Right lobe of liver (tissue), 6 donors: ENCODE measurements at regions not wholly inside any gene's neighbourhood (a gene's known extent, or its start where the extent isn't known, plus 50 kb on each side); places are given as distances from the start of the nearest gene placed in this dataset.

ENCODE experiments used
- ATAC-seq, 4 donors: fragments of 200-7000 bp; cut with Tn5 transposase; one replicate each; pipeline ENCODE4 v1.9.1; 2020; ENCODE audit warnings: mild to moderate bottlenecking in 4 of 4, moderate library complexity in 4 of 4
- DNase-seq, 3 donors: peaks; one replicate each; pipeline ENCODE4 v3.0.0-alpha.2; 2020
- H3K27ac ChIP-seq, 3 donors: fragments of 200-600 bp; one replicate each; pipeline ENCODE4 v1.8.0; 2022
- H3K27me3 ChIP-seq, 2 donors: fragments of 200-600 bp; one replicate each; pipeline ENCODE4 v1.8.0; 2022
- H3K36me3 ChIP-seq, 4 donors: fragments of 200-600 bp; sonication (generic) in 1 of 4; one replicate each; pipeline versions ENCODE4 v1.5.1 to v1.8.0; 2017 to 2022; ENCODE audit warnings: control low read depth in 1 of 4
- H3K4me1 ChIP-seq, 4 donors: fragments of 200-600 bp; sonication (generic) in 1 of 4; one replicate each; pipeline versions ENCODE4 v1.5.1 to v1.8.0; 2017 to 2022; ENCODE audit warnings: control low read depth in 1 of 4
- H3K4me3 ChIP-seq, 3 donors: fragments of 200-600 bp; one replicate each; pipeline ENCODE4 v1.8.0; 2022
- H3K9me3 ChIP-seq, 4 donors: fragments of 200-600 bp; sonication (generic) in 1 of 4; one replicate each; pipeline versions ENCODE4 v1.5.1 to v1.8.0; 2017 to 2022; ENCODE audit warnings: control low read depth in 1 of 4
- POLR2A ChIP-seq: fragments of 450-650 bp; IDR thresholded peaks from one replicate; pipeline ENCODE4 v1.6.1; 2017; ENCODE audit warnings: antibody characterized with exemption, mild to moderate bottlenecking
- WGBS: methylation state at CpG from one replicate; pipeline ENCODE4 v1.1.6; 2018; ENCODE audit warnings: low coverage, low lambda C conversion rate; ENCODE audit not compliant: insufficient coverage; ENCODE audit errors: missing lambda C conversion rate; 5-methylcytosine and 5-hydroxymethylcytosine counted together
- intact Hi-C, 2 donors: fragments of 100-400 bp; cut with DNase I; formaldehyde crosslinking; loops; one replicate each; pipeline versions ENCODE4 v1.11.2 to v1.14.1; 2022
- TF ChIP-seq, protein P1 (sequence below), 4 donors: fragments of 200-600 bp in 3 of 4; fragments of 450-650 bp in 1 of 4; IDR thresholded peaks; one replicate each; pipeline versions ENCODE4 v1.5.1 to v1.8.0; 2016 to 2022; ENCODE audit warnings: antibody characterized with exemption in 4 of 4, mild to moderate bottlenecking in 2 of 4
- donor health status: DM: no; HTN: yes; CAD: no.
- donor health status: DM: no; HTN: no; CAD: no.
- donor health status: DM: no; HTN: no; CAD: no.
- donor health status: DM: no; HTN: yes; CAD: no.
- donor health status: DM: no; HTN: yes; CAD: no.

DNA sequence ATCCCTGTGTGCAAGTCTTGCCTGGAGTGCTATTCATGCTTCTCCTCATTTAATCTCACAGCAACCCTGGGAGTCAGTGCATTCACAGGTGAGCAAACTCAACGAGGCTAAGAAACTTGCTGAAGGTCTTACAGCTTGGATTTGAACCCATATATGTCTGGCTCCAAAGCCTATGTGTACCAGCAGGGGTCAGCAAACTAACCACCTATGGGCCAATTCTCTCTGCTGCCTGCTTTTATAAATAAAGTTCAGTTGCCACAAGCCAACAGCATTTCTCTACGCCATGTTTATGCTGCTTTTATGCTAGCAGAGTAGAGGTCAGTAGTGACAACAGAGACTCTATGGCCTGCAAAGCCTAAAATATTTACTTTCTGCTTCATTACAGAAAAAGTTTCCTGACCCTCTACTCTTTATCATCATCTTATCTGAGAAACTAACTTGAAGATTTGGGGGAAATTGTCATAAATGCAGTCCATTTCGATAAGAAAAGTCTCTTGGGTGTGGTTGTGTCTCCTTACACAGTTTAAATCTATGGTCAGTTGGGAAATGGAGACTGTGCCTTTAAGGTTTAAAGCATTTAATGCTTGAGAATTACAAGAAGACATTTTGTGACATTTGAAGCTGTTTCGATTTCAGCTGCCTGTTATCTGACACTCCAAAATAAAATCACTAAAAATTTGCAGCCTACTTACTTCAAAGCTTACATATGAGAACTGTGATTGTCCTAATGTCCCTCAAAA lies 137.7 kb downstream of the PRELID2 start:
- Histone ChIP-seq H3K36me3 (no peaks in the 10 kb centered on the region), H3K9me3 (no peaks in the 10 kb centered on the region), H3K4me1 (no peaks in the 10 kb centered on the region), H3K4me3 (no peak overlapping the region), H3K27ac (no peak overlapping the region), H3K27me3 (no peaks in the 10 kb centered on the region)
- no peak for TF ChIP-seq POLR2A
- TF ChIP-seq, protein P1, sequence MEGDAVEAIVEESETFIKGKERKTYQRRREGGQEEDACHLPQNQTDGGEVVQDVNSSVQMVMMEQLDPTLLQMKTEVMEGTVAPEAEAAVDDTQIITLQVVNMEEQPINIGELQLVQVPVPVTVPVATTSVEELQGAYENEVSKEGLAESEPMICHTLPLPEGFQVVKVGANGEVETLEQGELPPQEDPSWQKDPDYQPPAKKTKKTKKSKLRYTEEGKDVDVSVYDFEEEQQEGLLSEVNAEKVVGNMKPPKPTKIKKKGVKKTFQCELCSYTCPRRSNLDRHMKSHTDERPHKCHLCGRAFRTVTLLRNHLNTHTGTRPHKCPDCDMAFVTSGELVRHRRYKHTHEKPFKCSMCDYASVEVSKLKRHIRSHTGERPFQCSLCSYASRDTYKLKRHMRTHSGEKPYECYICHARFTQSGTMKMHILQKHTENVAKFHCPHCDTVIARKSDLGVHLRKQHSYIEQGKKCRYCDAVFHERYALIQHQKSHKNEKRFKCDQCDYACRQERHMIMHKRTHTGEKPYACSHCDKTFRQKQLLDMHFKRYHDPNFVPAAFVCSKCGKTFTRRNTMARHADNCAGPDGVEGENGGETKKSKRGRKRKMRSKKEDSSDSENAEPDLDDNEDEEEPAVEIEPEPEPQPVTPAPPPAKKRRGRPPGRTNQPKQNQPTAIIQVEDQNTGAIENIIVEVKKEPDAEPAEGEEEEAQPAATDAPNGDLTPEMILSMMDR (IDR thresholded peaks at IDR 0.05): peak; percentile 46 to 57 (median 50)
- DNase-seq (no peak), ATAC-seq (peak; percentile 67 to 77 (median 70))
- 52% methylated on average over 4 of the region's 4 CpGs for WGBS
- intact Hi-C loops: loop anchor here in 1 of 2 donors (10.0 kb wide), 1 partner anchor 357 kb away; no protein-coding TSS in a partner anchor

DNA sequence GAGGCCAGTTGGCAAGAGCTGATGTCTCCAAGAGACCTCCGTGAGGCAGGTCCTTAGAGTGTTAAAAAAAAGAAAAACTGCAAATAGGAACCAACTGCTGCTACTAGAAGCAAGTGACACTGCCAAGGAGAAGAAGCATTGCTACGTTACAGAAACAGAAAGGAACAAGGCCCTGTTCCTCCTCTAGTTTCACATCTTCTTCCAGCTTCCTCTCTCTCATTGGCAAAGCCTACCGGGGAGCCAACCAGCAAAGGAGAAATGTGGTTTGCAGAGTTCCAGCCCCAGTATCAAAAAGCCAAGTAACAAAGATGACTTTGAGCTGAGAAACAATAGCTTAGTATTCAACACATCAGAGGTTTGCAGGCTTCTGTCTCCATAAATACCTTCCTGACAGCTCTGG lies 145.9 kb downstream of the PRELID2 start:
- peak; percentile 50 to 74 (median 64) for ATAC-seq
- 51% methylated on average over 3 of the region's 3 CpGs for WGBS
- intact Hi-C loops: no loop called here
- Histone ChIP-seq H3K27me3 (no peaks in the 10 kb centered on the region), H3K9me3 (no peaks in the 10 kb centered on the region), H3K27ac (no peak overlapping the region), H3K4me1 (no peaks in the 10 kb centered on the region), H3K36me3 (no peaks in the 10 kb centered on the region), H3K4me3 (no peak overlapping the region)
- DNase-seq: no peak
- TF ChIP-seq, protein P1 (IDR thresholded peaks at IDR 0.05): no peak
- no peak for TF ChIP-seq POLR2A

DNA sequence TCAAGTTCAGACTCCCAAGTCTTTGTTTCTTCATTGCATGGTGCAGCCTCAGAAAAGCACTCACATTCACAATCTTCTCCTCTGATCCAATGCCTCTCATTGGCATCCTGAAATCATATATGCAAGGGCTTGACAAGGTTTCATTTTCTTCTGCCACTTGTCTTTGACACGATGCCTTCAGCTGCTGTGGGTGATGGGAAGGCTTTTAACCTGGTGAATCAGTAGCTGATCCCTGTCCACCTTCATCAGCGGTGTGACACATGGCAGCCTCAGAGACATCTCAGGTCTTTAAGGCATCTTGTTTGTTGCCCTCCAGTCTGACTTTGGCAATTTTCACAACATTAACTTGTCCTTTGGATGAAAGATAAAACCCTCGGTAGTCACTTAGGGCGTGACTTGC lies 147.2 kb downstream of the PRELID2 start:
- H3K27me3 ChIP-seq: no peaks in the 10 kb centered on the region

DNA sequence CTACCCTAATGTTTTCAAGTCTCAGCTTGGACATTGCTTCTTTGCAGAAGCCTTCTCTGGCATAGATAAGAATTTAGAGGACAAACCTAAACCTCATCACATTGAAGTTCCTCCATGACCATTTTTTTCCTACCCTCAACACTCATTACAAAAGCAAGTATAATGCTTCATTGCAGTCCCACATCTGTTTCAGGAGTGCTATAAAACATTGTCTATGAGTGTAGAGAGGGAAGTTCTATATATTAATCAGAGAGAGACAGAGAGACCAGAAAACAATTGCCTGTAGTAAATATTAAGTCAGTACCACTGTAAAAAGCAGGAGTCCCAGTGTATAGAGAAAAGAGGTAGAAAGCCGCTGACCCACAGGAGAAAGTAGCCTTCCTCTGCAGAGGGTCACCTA lies 149.7 kb downstream of the PRELID2 start:
- H3K36me3 ChIP-seq: no peaks in the 10 kb centered on the region
- ATAC-seq (no peak), DNase-seq (no peak)
- H3K4me3 ChIP-seq: no peak overlapping the region
- peaks cover 0 to 8% (median 3%) of the 10 kb centered on the region in 4 donors for H3K4me1 ChIP-seq
- H3K9me3 ChIP-seq: no peaks in the 10 kb centered on the region
- 100% methylated on average over 1 of the region's 1 CpG for WGBS
- H3K27me3 ChIP-seq: no peaks in the 10 kb centered on the region
- intact Hi-C loops: no loop called here
- no peak overlapping the region for H3K27ac ChIP-seq
- TF ChIP-seq, protein P1 (IDR thresholded peaks at IDR 0.05): no peak
- no peak for TF ChIP-seq POLR2A

More for the DNA sequence above, 147.2 kb downstream of the PRELID2 start:
- DNase-seq (no peak), ATAC-seq (no peak)
- intact Hi-C loops: no loop called here
- Histone ChIP-seq H3K36me3 (no peaks in the 10 kb centered on the region), H3K4me3 (no peak overlapping the region), H3K4me1 (no peaks in the 10 kb centered on the region), H3K27ac (no peak overlapping the region), H3K9me3 (no peaks in the 10 kb centered on the region)
- TF ChIP-seq, protein P1 (IDR thresholded peaks at IDR 0.05): no peak
- WGBS: 79% methylated on average over 4 of the region's 4 CpGs
